H9 (cell line): ENCODE measurements at regions not wholly inside any gene's neighbourhood (a gene's known extent, or its start where the extent isn't known, plus 50 kb on each side); places are given as distances from the start of the nearest gene placed in this dataset.

Source experiments
- DNase-seq: peaks from one replicate; pipeline ENCODE4 v3.0.0-alpha.2; 2017
- H2AFZ ChIP-seq: one replicate; pipeline ENCODE4 v1.6.1; 2013; ENCODE audit warnings: mild to moderate bottlenecking, low read length, control low read depth, moderate library complexity
- H2AK5ac ChIP-seq: 2 replicates; pipeline ENCODE4 v1.6.1; 2013; ENCODE audit warnings: low read length, control low read depth, mixed read lengths; ENCODE audit not compliant: insufficient read length
- H2BK120ac ChIP-seq: one replicate; pipeline ENCODE4 v1.6.1; 2013; ENCODE audit warnings: low read depth, mild to moderate bottlenecking, low read length, control low read depth, inconsistent platforms; ENCODE audit not compliant: poor library complexity, severe bottlenecking
- H2BK12ac ChIP-seq: 2 replicates; pipeline ENCODE4 v1.6.1; 2013; ENCODE audit warnings: low read length, control low read depth, mixed read lengths, low read depth; ENCODE audit not compliant: insufficient read length
- H2BK15ac ChIP-seq: 2 replicates; pipeline ENCODE4 v1.6.1; 2013; ENCODE audit warnings: low read depth, low read length, control low read depth
- H2BK20ac ChIP-seq: one replicate; pipeline ENCODE4 v1.6.1; 2013; ENCODE audit warnings: low read depth, mild to moderate bottlenecking, low read length, control low read depth, inconsistent platforms; ENCODE audit not compliant: poor library complexity, severe bottlenecking
- H2BK5ac ChIP-seq: 2 replicates; pipeline ENCODE4 v1.6.1; 2013; ENCODE audit warnings: low read length, control low read depth, mixed read lengths; ENCODE audit not compliant: insufficient read length
- H3K14ac ChIP-seq: 2 replicates; pipeline ENCODE4 v1.6.1; 2013; ENCODE audit warnings: low read length, control low read depth; ENCODE audit not compliant: insufficient read depth
- H3K18ac ChIP-seq: 2 replicates; pipeline ENCODE4 v1.6.1; 2013; ENCODE audit warnings: low read depth, mild to moderate bottlenecking, mixed read lengths, low read length, control low read depth; ENCODE audit not compliant: insufficient read length
- H3K23ac ChIP-seq: 2 replicates; pipeline ENCODE4 v1.6.1; 2013; ENCODE audit warnings: low read length, control low read depth, mixed read lengths, low read depth; ENCODE audit not compliant: insufficient read length
- H3K23me2 ChIP-seq: 2 replicates; pipeline ENCODE4 v1.6.1; 2013; ENCODE audit warnings: low read depth, mild to moderate bottlenecking, mixed read lengths, low read length, control low read depth; ENCODE audit not compliant: insufficient read length, poor library complexity, severe bottlenecking
- H3K27ac ChIP-seq: 2 replicates; pipeline ENCODE4 v1.5.1; 2013; ENCODE audit warnings: low read length, control low read depth, mixed read lengths, low read depth; ENCODE audit not compliant: insufficient read length
- H3K27me3 ChIP-seq: 2 replicates; pipeline ENCODE4 v1.6.1; 2013; ENCODE audit warnings: low read length, control low read depth, inconsistent platforms; ENCODE audit not compliant: insufficient read depth
- H3K4ac ChIP-seq: 2 replicates; pipeline ENCODE4 v1.6.1; 2013; ENCODE audit warnings: low read depth, mild to moderate bottlenecking, control low read depth, inconsistent platforms, low read length, moderate library complexity
- H3K4me1 ChIP-seq: 2 replicates; pipeline ENCODE4 v1.6.1; 2013; ENCODE audit warnings: low read length, control low read depth, inconsistent platforms; ENCODE audit not compliant: insufficient read depth
- H3K4me2 ChIP-seq: 2 replicates; pipeline ENCODE4 v1.6.1; 2013; ENCODE audit warnings: low read length, control low read depth, mixed read lengths; ENCODE audit not compliant: insufficient read length, insufficient read depth
- H3K56ac ChIP-seq: 2 replicates; pipeline ENCODE4 v1.6.1; 2013; ENCODE audit warnings: low read depth, mild to moderate bottlenecking, mixed read lengths, low read length, control low read depth; ENCODE audit not compliant: insufficient read length
- H3K79me1 ChIP-seq: 2 replicates; pipeline ENCODE4 v1.6.1; 2013; ENCODE audit warnings: low read depth, mild to moderate bottlenecking, moderate library complexity, low read length, control low read depth, inconsistent platforms; ENCODE audit not compliant: insufficient read depth, poor library complexity, severe bottlenecking
- H3K79me2 ChIP-seq: 2 replicates; pipeline ENCODE4 v1.6.1; 2013; ENCODE audit warnings: low read length, control low read depth, inconsistent platforms; ENCODE audit not compliant: insufficient read depth
- H3K9ac ChIP-seq: 2 replicates; pipeline ENCODE4 v1.6.1; 2013; ENCODE audit warnings: low read length, control low read depth, mixed read lengths; ENCODE audit not compliant: insufficient read length; ENCODE audit errors: extremely low read depth
- H3K9me3 ChIP-seq: one replicate; pipeline ENCODE4 v1.6.1; 2013; ENCODE audit warnings: low read depth, low read length, inconsistent platforms; ENCODE audit not compliant: control insufficient read depth
- H3T11ph ChIP-seq: one replicate; pipeline ENCODE4 v1.6.1; 2013; ENCODE audit warnings: mild to moderate bottlenecking, low read length, control low read depth, inconsistent platforms
- H4K20me1 ChIP-seq: one replicate; pipeline ENCODE4 v1.6.1; 2013; ENCODE audit not compliant: control insufficient read depth, insufficient read length, insufficient read depth
- H4K5ac ChIP-seq: 2 replicates; pipeline ENCODE4 v1.6.1; 2013; ENCODE audit warnings: low read depth, mild to moderate bottlenecking, mixed read lengths, low read length, control low read depth; ENCODE audit not compliant: insufficient read length
- H4K8ac ChIP-seq: replicated peaks from 2 replicates; pipeline ENCODE4 v1.6.1; 2013; ENCODE audit warnings: low read length, control low read depth, mixed read lengths, low read depth; ENCODE audit not compliant: insufficient read length
- H4K91ac ChIP-seq: 2 replicates; pipeline ENCODE4 v1.6.1; 2013; ENCODE audit warnings: low read depth, mild to moderate bottlenecking, moderate library complexity, mixed read lengths, low read length, control low read depth; ENCODE audit not compliant: insufficient read length
- H3K27ac Mint-ChIP-seq, 3 experiments: 2 replicates in 2 of 3; 3 replicates in 1 of 3; pipeline ENCODE4 v1.8.0; 2020 to 2021; ENCODE audit warnings: mixed read lengths in 3 of 3, mild to moderate bottlenecking in 1 of 3, moderate library complexity in 1 of 3
- H3K27me3 Mint-ChIP-seq: 2 replicates; pipeline ENCODE4 v1.8.0; 2021; ENCODE audit warnings: low read depth, mild to moderate bottlenecking, moderate library complexity, mixed read lengths
- H3K36me3 Mint-ChIP-seq, 3 experiments: 2 replicates in 2 of 3; 3 replicates in 1 of 3; pipeline ENCODE4 v1.8.0; 2020 to 2021; ENCODE audit warnings: low read depth in 3 of 3, mixed read lengths in 3 of 3; ENCODE audit not compliant: insufficient read depth in 1 of 3
- H3K4me1 Mint-ChIP-seq, 2 experiments: 2 replicates each; pipeline ENCODE4 v1.8.0; 2020; ENCODE audit warnings: mixed read lengths in 2 of 2
- H3K4me3 Mint-ChIP-seq, 2 experiments: 2 replicates in 1 of 2; 3 replicates in 1 of 2; pipeline ENCODE4 v1.8.0; 2020 to 2021; ENCODE audit warnings: mild to moderate bottlenecking in 2 of 2, mixed read lengths in 2 of 2, moderate library complexity in 1 of 2
- H3K9me3 Mint-ChIP-seq, 2 experiments: 2 replicates in 1 of 2; 3 replicates in 1 of 2; pipeline ENCODE4 v1.8.0; 2020; ENCODE audit warnings: mild to moderate bottlenecking in 2 of 2, mixed read lengths in 2 of 2, moderate library complexity in 1 of 2
- CTCF ChIP-seq: fragments of 200-600 bp; sonication (generic); conservative IDR thresholded peaks from 3 replicates; pipeline ENCODE4 v1.8.0; 2021; ENCODE audit warnings: antibody characterized with exemption, mild to moderate bottlenecking
- WGBS: extraction: QIAGEN DNeasy Blood & Tissue Kit; methylation state at CpG from one replicate; pipeline ENCODE4 v1.1.7; 2013; ENCODE audit warnings: missing lambda C conversion rate, low lambda C conversion rate, mixed read lengths; ENCODE audit not compliant: insufficient read length; ENCODE audit errors: extremely low coverage; 5-methylcytosine and 5-hydroxymethylcytosine counted together

- H3K23ac ChIP-seq: no peak overlapping the region
- H3K4me3 Mint-ChIP-seq: no peak overlapping the region
- no peak overlapping the region for H2BK5ac ChIP-seq
- H3K79me1 ChIP-seq: no peaks in the 10 kb centered on the region
- H3K27ac ChIP-seq: no peak overlapping the region
- peaks cover 14 to 16% of the 10 kb centered on the region in 2 experiments for H3K9me3 Mint-ChIP-seq
- H3K27me3 ChIP-seq: no peaks in the 10 kb centered on the region
- no peak overlapping the region for H3K56ac ChIP-seq
- H3K18ac ChIP-seq: no peak overlapping the region
- H3T11ph ChIP-seq: no peak overlapping the region
- H3K4me1 Mint-ChIP-seq: no peaks in the 10 kb centered on the region
- H4K8ac ChIP-seq: no peak overlapping the region
- H4K5ac ChIP-seq: no peak overlapping the region
- no peak overlapping the region for H2BK20ac ChIP-seq
- 0 out of 2 replicates have a peak, but pooled peaks cover 1% of the 10 kb centered on the region for H3K27me3 Mint-ChIP-seq
- H4K91ac ChIP-seq: no peak overlapping the region
- H2AK5ac ChIP-seq: no peak overlapping the region
- H3K9me3 ChIP-seq: no peaks in the 10 kb centered on the region
- no peak overlapping the region for H2BK120ac ChIP-seq
- H3K4me1 ChIP-seq: no peaks in the 10 kb centered on the region
- no peak overlapping the region for H2BK15ac ChIP-seq
- H3K4ac ChIP-seq: no peak overlapping the region
- no peak for DNase-seq
- no peak overlapping the region for H3K14ac ChIP-seq
- H3K9ac ChIP-seq: no peak overlapping the region
- WGBS: no CpG with 5 or more reads among the region's 2 CpGs
- H3K4me2 ChIP-seq: no peak overlapping the region
- H3K23me2 ChIP-seq: no peaks in the 10 kb centered on the region
- H3K36me3 Mint-ChIP-seq: peaks cover 0 to 3% (median 0%) of the 10 kb centered on the region in 3 experiments; a peak in 1 of 7 replicates
- H4K20me1 ChIP-seq: no peaks in the 10 kb centered on the region
- H2BK12ac ChIP-seq: no peak overlapping the region
- TF ChIP-seq CTCF: no peak
- no peak overlapping the region for H2AFZ ChIP-seq
- H3K79me2 ChIP-seq: no peaks in the 10 kb centered on the region
- no peak overlapping the region for H3K27ac Mint-ChIP-seq
Measured at GRCh38 chr12:82537436-82537835, 149.3 kb upstream of the TMTC2 start.
